ENCODE measurements at regions not wholly inside any gene's neighbourhood (a gene's known extent, or its start where the extent isn't known, plus 50 kb on each side); places are given as distances from the start of the nearest gene placed in this dataset.

DNA sequence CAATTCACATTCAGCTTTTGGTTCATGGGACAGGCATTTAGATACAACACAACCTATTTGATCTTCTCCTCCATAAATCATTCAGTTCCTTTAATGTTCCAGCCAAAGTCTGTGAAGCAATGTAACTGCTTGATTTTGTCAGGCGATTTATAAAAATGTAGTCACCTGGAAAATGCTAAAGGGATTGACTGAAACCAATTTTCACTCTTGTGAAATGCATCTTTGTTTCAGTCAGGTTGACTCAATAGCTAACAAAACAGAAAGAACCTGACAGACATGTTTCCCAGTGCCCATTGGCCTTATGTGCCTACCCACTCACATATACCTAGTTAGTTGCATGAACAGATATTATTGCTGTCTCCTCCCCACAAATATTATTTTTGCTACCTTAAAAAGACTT is 335.7 kb downstream of the CHRM3 start:
- TF ChIP-seq POLR2A (IDR thresholded peaks at IDR 0.05), result no peak
- TF ChIP-seq, protein P1, sequence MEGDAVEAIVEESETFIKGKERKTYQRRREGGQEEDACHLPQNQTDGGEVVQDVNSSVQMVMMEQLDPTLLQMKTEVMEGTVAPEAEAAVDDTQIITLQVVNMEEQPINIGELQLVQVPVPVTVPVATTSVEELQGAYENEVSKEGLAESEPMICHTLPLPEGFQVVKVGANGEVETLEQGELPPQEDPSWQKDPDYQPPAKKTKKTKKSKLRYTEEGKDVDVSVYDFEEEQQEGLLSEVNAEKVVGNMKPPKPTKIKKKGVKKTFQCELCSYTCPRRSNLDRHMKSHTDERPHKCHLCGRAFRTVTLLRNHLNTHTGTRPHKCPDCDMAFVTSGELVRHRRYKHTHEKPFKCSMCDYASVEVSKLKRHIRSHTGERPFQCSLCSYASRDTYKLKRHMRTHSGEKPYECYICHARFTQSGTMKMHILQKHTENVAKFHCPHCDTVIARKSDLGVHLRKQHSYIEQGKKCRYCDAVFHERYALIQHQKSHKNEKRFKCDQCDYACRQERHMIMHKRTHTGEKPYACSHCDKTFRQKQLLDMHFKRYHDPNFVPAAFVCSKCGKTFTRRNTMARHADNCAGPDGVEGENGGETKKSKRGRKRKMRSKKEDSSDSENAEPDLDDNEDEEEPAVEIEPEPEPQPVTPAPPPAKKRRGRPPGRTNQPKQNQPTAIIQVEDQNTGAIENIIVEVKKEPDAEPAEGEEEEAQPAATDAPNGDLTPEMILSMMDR (IDR thresholded peaks at IDR 0.05), result no peak
